HCT116 (cell line): ENCODE measurements at regions not wholly inside any gene's neighbourhood (a gene's known extent, or its start where the extent isn't known, plus 50 kb on each side); places are given as distances from the start of the nearest gene placed in this dataset.

Experiments
- ATAC-seq: fragments of 200-7000 bp; cut with Tn5 transposase; 2 replicates; pipeline ENCODE4 v1.9.1; 2020; ENCODE audit warnings: mild to moderate bottlenecking, moderate library complexity
- BruUV-seq: library from RNA; stranded (reverse); fragments of 400-500 nt; replicated peaks from 2 replicates; lab custom pipeline; 2021; lab: Mats Ljungman, UMichigan
- CTCF ChIA-PET: fragments of 300-600 bp; sonication (Branson Sonifier 250); formaldehyde crosslinking; loops from one replicate; lab custom pipeline; 2021; ENCODE audit warnings: antibody characterized with exemption; lab: Charles Lee
- POLR2A ChIA-PET: fragments of 300-600, 350-600 bp; sonication (Branson Sonifier 250); formaldehyde crosslinking; loops from one replicate; lab custom pipeline; 2021; ENCODE audit warnings: antibody characterized with exemption; lab: Charles Lee
- RAD21 ChIA-PET, 2 experiments: fragments of 300-600 bp; sonication (Branson Sonifier 250); formaldehyde crosslinking; loops; one replicate each; lab custom pipeline; 2023; ENCODE audit warnings: low total read pairs in 2 of 2; ENCODE audit not compliant: uncharacterized antibody in 2 of 2, unreplicated experiment in 2 of 2, low non-redundant PET in 1 of 2; lab: Charles Lee
- DNase-seq: peaks from one replicate; pipeline ENCODE4 v3.0.0-alpha.2; 2010; ENCODE audit warnings: low read depth, low spot score
- H2AFZ ChIP-seq: fragments of 200-600 bp; shearing (Covaris generic), sonication (generic); 2 replicates; pipeline ENCODE4 v1.6.1; 2017; ENCODE audit warnings: low read depth, mixed run types, mixed read lengths, antibody characterized with exemption, low read length; ENCODE audit not compliant: poor library complexity, severe bottlenecking
- H3K27ac ChIP-seq: 2 replicates; pipeline ENCODE4 v1.5.1; 2012; ENCODE audit warnings: low read depth, low read length
- H3K27me3 ChIP-seq: fragments of 200-600 bp; sonication (generic); 2 replicates; pipeline ENCODE4 v1.6.1; 2016; ENCODE audit warnings: mixed run types, low read length, mixed read lengths; ENCODE audit not compliant: insufficient read depth
- H3K36me3 ChIP-seq, 2 experiments: fragments of 200-500 bp in 1 of 2; fragments of 200-600 bp in 1 of 2; sonication (Bioruptor generic) in 1 of 2; sonication (generic) in 1 of 2; 2 replicates each; pipeline versions ENCODE4 v1.5.1 to v1.6.1; 2014 to 2016; ENCODE audit warnings: low read length in 2 of 2, inconsistent platforms in 1 of 2, mixed read lengths in 1 of 2, mixed run types in 1 of 2; ENCODE audit not compliant: insufficient read depth in 2 of 2, control insufficient read depth in 1 of 2
- H3K4me1 ChIP-seq, 2 experiments: fragments of 200-600 bp in 1 of 2; sonication (generic) in 1 of 2; 2 replicates each; pipeline versions ENCODE4 v1.5.1 to v1.6.1; 2012 to 2017; ENCODE audit warnings: low read length in 2 of 2, inconsistent platforms in 1 of 2, mild to moderate bottlenecking in 1 of 2, mixed read lengths in 1 of 2, mixed run types in 1 of 2, moderate library complexity in 1 of 2; ENCODE audit not compliant: insufficient read depth in 2 of 2, control insufficient read depth in 1 of 2
- H3K4me2 ChIP-seq: fragments of 200-600 bp; sonication (generic); 2 replicates; pipeline ENCODE4 v1.6.1; 2017; ENCODE audit warnings: mixed run types, low read length, mixed read lengths
- H3K4me3 ChIP-seq, 2 experiments: fragments of 200-600 bp in 1 of 2; sonication (generic) in 1 of 2; replicated peaks in 1 of 2; 2 replicates each; pipeline ENCODE4 v1.5.1; 2011 to 2016; ENCODE audit warnings: low read length in 2 of 2, control low read depth in 1 of 2, low read depth in 1 of 2, mild to moderate bottlenecking in 1 of 2, mixed read lengths in 1 of 2, mixed run types in 1 of 2
- H3K79me2 ChIP-seq: fragments of 200-600 bp; sonication (generic); 2 replicates; pipeline ENCODE4 v1.6.1; 2017; ENCODE audit warnings: mild to moderate bottlenecking, mixed run types, low read length, moderate library complexity, mixed read lengths; ENCODE audit not compliant: insufficient read depth
- H3K9ac ChIP-seq: fragments of 200-600 bp; sonication (generic); 2 replicates; pipeline ENCODE4 v1.6.1; 2016; ENCODE audit warnings: low read length, mixed read lengths
- H3K9me2 ChIP-seq: fragments of 200-600 bp; sonication (generic), shearing (Covaris generic); 2 replicates; pipeline ENCODE4 v1.6.1; 2017; ENCODE audit warnings: mixed run types, mild to moderate bottlenecking, moderate library complexity; ENCODE audit not compliant: insufficient read depth
- H3K9me3 ChIP-seq, 2 experiments: fragments of 200-500 bp in 1 of 2; fragments of 200-600 bp in 1 of 2; sonication (Bioruptor generic) in 1 of 2; sonication (generic) in 1 of 2; 2 replicates each; pipeline ENCODE4 v1.6.1; 2014 to 2017; ENCODE audit warnings: low read length in 2 of 2, mixed read lengths in 2 of 2, inconsistent platforms in 1 of 2, low read depth in 1 of 2, mild to moderate bottlenecking in 1 of 2, mixed run types in 1 of 2, moderate library complexity in 1 of 2; ENCODE audit not compliant: control insufficient read depth in 1 of 2, insufficient read depth in 1 of 2
- H4K20me1 ChIP-seq: fragments of 200-600 bp; sonication (generic), shearing (Covaris generic); 2 replicates; pipeline ENCODE4 v1.6.1; 2017; ENCODE audit warnings: mixed run types, mild to moderate bottlenecking, moderate library complexity; ENCODE audit not compliant: insufficient read depth
- ATF3 ChIP-seq: IDR thresholded peaks from 2 replicates; pipeline ENCODE4 v1.6.1; 2012
- CBX3 ChIP-seq: IDR thresholded peaks from 2 replicates; pipeline ENCODE4 v1.6.1; 2012; ENCODE audit warnings: low read depth
- EGR1 ChIP-seq: IDR thresholded peaks from 2 replicates; pipeline ENCODE4 v1.6.1; 2012; ENCODE audit warnings: low read depth
- ELF1 ChIP-seq: IDR thresholded peaks from 2 replicates; pipeline ENCODE4 v1.6.1; 2012; ENCODE audit warnings: low read depth, borderline replicate concordance
- EZH2 ChIP-seq: fragments of 200-600 bp; sonication (generic); IDR thresholded peaks from 2 replicates; pipeline ENCODE4 v1.6.1; 2017; ENCODE audit warnings: antibody characterized with exemption, mixed run types
- EZH2phosphoT487 ChIP-seq: fragments of 200-600 bp; IDR thresholded peaks from 2 replicates; pipeline ENCODE4 v1.6.1; 2018; ENCODE audit warnings: antibody characterized with exemption, borderline replicate concordance
- FOSL1 ChIP-seq: IDR thresholded peaks from 2 replicates; pipeline ENCODE4 v1.6.1; 2012; ENCODE audit warnings: low read depth
- JUND ChIP-seq: IDR thresholded peaks from 2 replicates; pipeline ENCODE4 v1.6.1; 2012
- POLR2A ChIP-seq: IDR thresholded peaks from 2 replicates; pipeline ENCODE4 v1.7.0; 2011; ENCODE audit warnings: borderline replicate concordance; ENCODE audit not compliant: insufficient read depth, insufficient read length; ENCODE audit errors: extremely low read depth
- RAD21 ChIP-seq: IDR thresholded peaks from 2 replicates; pipeline ENCODE4 v1.6.1; 2012; ENCODE audit warnings: low read depth, mild to moderate bottlenecking
- REST ChIP-seq: IDR thresholded peaks from 2 replicates; pipeline ENCODE4 v1.6.1; 2012; ENCODE audit warnings: low read depth
- SIN3A ChIP-seq: IDR thresholded peaks from 2 replicates; pipeline ENCODE4 v1.6.1; 2012; ENCODE audit warnings: low read depth
- SP1 ChIP-seq: IDR thresholded peaks from 2 replicates; pipeline ENCODE4 v1.6.1; 2012; ENCODE audit warnings: low read depth
- TCF7L2 ChIP-seq: IDR thresholded peaks from 2 replicates; pipeline ENCODE4 v1.7.0; 2011; ENCODE audit warnings: borderline replicate concordance, inconsistent platforms; ENCODE audit not compliant: insufficient read depth, insufficient read length; ENCODE audit errors: extremely low read depth
- YY1 ChIP-seq: IDR thresholded peaks from 2 replicates; pipeline ENCODE4 v1.6.1; 2011; ENCODE audit warnings: low read length, low read depth, moderate library complexity, mild to moderate bottlenecking; ENCODE audit not compliant: insufficient replicate concordance; ENCODE audit errors: extremely low read depth
- ZNF274 ChIP-seq: fragments of 200-500 bp; sonication (Bioruptor generic); IDR thresholded peaks from 2 replicates; pipeline ENCODE4 v1.6.1; 2014; ENCODE audit warnings: mild to moderate bottlenecking, low read depth, low read length, inconsistent platforms
- intact Hi-C: fragments of 100-400 bp; cut with micrococcal nuclease; formaldehyde crosslinking; loops from 2 replicates; pipeline ENCODE4 v1.10.0; 2022
- TF ChIP-seq, protein P1 (sequence below), 3 experiments: fragments of 200-600 bp in 1 of 3; sonication (generic) in 1 of 3; IDR thresholded peaks in 2 of 3; conservative IDR thresholded peaks in 1 of 3; 2 replicates each; pipeline ENCODE4 v1.5.1; 2012 to 2017; ENCODE audit warnings: low read depth in 2 of 3, low read length in 2 of 3, antibody characterized with exemption in 1 of 3, borderline replicate concordance in 1 of 3, control low read depth in 1 of 3, mild to moderate bottlenecking in 1 of 3, mixed read lengths in 1 of 3, mixed run types in 1 of 3, moderate library complexity in 1 of 3; ENCODE audit not compliant: insufficient read depth in 1 of 3

- ChIA-PET CTCF (no interaction called here), POLR2A (no interaction called here), RAD21 (no interaction called here)
- H3K4me3 ChIP-seq: no peak overlapping the region
- no peak overlapping the region for H2AFZ ChIP-seq
- no peak overlapping the region for H3K4me2 ChIP-seq
- H3K9ac ChIP-seq: no peak overlapping the region
- no TSS peak for BruUV-seq
- intact Hi-C loops: no loop called here
- no peaks in the 10 kb centered on the region for H3K9me2 ChIP-seq
- ATAC-seq: no peak
- no peak overlapping the region for H3K27ac ChIP-seq
- no peaks in the 10 kb centered on the region for H3K27me3 ChIP-seq
- no peaks in the 10 kb centered on the region for H3K9me3 ChIP-seq
- no peaks in the 10 kb centered on the region for H3K36me3 ChIP-seq
- H4K20me1 ChIP-seq: no peaks in the 10 kb centered on the region
- no peaks in the 10 kb centered on the region for H3K79me2 ChIP-seq
- TF ChIP-seq ZNF274 (no peak), SIN3A (no peak), ELF1 (no peak), YY1 (no peak), JUND (no peak), CBX3 (no peak), RAD21 (no peak), EGR1 (no peak)
- TF ChIP-seq, protein P1, sequence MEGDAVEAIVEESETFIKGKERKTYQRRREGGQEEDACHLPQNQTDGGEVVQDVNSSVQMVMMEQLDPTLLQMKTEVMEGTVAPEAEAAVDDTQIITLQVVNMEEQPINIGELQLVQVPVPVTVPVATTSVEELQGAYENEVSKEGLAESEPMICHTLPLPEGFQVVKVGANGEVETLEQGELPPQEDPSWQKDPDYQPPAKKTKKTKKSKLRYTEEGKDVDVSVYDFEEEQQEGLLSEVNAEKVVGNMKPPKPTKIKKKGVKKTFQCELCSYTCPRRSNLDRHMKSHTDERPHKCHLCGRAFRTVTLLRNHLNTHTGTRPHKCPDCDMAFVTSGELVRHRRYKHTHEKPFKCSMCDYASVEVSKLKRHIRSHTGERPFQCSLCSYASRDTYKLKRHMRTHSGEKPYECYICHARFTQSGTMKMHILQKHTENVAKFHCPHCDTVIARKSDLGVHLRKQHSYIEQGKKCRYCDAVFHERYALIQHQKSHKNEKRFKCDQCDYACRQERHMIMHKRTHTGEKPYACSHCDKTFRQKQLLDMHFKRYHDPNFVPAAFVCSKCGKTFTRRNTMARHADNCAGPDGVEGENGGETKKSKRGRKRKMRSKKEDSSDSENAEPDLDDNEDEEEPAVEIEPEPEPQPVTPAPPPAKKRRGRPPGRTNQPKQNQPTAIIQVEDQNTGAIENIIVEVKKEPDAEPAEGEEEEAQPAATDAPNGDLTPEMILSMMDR (IDR thresholded peaks at IDR 0.05 in 2 of 3, conservative IDR thresholded peaks at IDR 0.05 in 1 of 3; ENCODE audit: borderline replicate concordance in 1 of 3, insufficient read depth in 1 of 3, low read depth in 2 of 3, low read length in 2 of 3): no peak
- TF ChIP-seq, all 23 proteins: peak for 0
- DNase-seq: no peak
- no peaks in the 10 kb centered on the region for H3K4me1 ChIP-seq
Measured at GRCh38 chr6:74518035-74518434, 687.8 kb downstream of the COL12A1 start.

DNA sequence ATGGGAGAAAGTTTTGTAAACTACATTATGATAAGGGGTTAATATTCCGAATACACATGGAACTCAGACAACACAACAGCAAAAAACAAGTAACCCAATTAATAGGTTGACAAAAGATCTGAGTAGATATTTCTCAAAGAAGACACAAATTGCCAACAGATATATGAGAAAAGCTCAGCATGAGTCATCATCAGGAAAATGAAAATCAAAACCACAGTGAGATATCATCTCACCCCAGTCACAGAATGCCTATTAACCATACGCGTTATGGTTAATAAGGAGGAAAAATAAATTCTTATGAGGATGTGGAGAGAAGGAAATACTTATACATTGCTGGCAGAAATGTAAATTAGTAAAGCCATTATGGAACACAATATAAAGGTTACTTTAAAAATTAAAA is 695.0 kb downstream of the COL12A1 start:
- Histone ChIP-seq H3K36me3 (no peaks in the 10 kb centered on the region), H3K27ac (no peak overlapping the region), H3K79me2 (no peaks in the 10 kb centered on the region), H3K4me3 (no peak overlapping the region), H3K9ac (no peak overlapping the region), H4K20me1 (no peaks in the 10 kb centered on the region), H2AFZ (no peak overlapping the region), H3K4me2 (no peak overlapping the region), H3K4me1 (no peaks in the 10 kb centered on the region), H3K9me3 (no peaks in the 10 kb centered on the region), H3K9me2 (no peaks in the 10 kb centered on the region), H3K27me3 (no peaks in the 10 kb centered on the region)
- no peak for DNase-seq
- BruUV-seq: no TSS peak
- ATAC-seq: no peak
- CTCF ChIA-PET: no interaction called here
- RAD21 ChIA-PET: interaction anchor here in 1 of 2 experiments (1.0 kb wide), 1 partner anchor 102 kb away, joined by 3 read pairs; no protein-coding TSS in a partner anchor
- POLR2A ChIA-PET: no interaction called here
- intact Hi-C loops: no loop called here
- TF ChIP-seq POLR2A (no peak), JUND (no peak), EZH2 (no peak), ATF3 (no peak), CBX3 (no peak), SP1 (no peak), ELF1 (no peak), YY1 (no peak), TCF7L2 (no peak), REST (no peak), EZH2phosphoT487 (no peak), SIN3A (no peak), FOSL1 (no peak)
